Endothelial cell of umbilical vein (primary cell): ENCODE measurements at regions not wholly inside any gene's neighbourhood (a gene's known extent, or its start where the extent isn't known, plus 50 kb on each side); places are given as distances from the start of the nearest gene placed in this dataset.

Source experiments
- BruUV-seq: library from RNA; stranded (reverse); fragments of 400-500 nt; replicated peaks from 2 replicates; lab custom pipeline; 2021; lab: Mats Ljungman, UMichigan
- CTCF ChIA-PET: fragments of 300-600, 350-600 bp; sonication (Branson Sonifier 250); formaldehyde crosslinking; loops from one replicate; lab custom pipeline; 2021; ENCODE audit warnings: antibody characterized with exemption, inconsistent platforms; lab: Charles Lee
- POLR2A ChIA-PET: fragments of 300-600, 350-600 bp; sonication (Branson Sonifier 250); formaldehyde crosslinking; loops from one replicate; lab custom pipeline; 2021; ENCODE audit warnings: antibody characterized with exemption, inconsistent platforms; lab: Charles Lee
- DNase-seq: peaks from one replicate; pipeline ENCODE4 v3.0.0-alpha.2; 2011; ENCODE audit warnings: low read depth, low spot score
- FAIRE-seq: peaks from 2 replicates; lab custom pipeline; 2011; peaks lifted over from hg19 to GRCh38; lab: Jason Lieb, UNC
- H2AFZ ChIP-seq: 2 replicates; pipeline ENCODE4 v1.6.0; 2012; ENCODE audit warnings: low read depth, low read length, control low read depth, inconsistent platforms
- H3K27ac ChIP-seq: 2 replicates; pipeline ENCODE4 v1.5.1; 2011; ENCODE audit warnings: low read depth, mild to moderate bottlenecking, control low read depth, low read length, moderate library complexity; ENCODE audit not compliant: insufficient read depth
- H3K27me3 ChIP-seq, 2 experiments: 2 replicates each; pipeline versions ENCODE4 v1.6.0 to v1.6.1; 2011; ENCODE audit warnings: low read length in 2 of 2, mixed read lengths in 1 of 2; ENCODE audit not compliant: control insufficient read depth in 2 of 2, insufficient read depth in 2 of 2
- H3K36me3 ChIP-seq, 2 experiments: 2 replicates in 1 of 2; 3 replicates in 1 of 2; pipeline ENCODE4 v1.5.1; 2011; ENCODE audit warnings: low read length in 2 of 2, mild to moderate bottlenecking in 1 of 2, moderate library complexity in 1 of 2; ENCODE audit not compliant: control insufficient read depth in 2 of 2, insufficient read depth in 2 of 2; ENCODE audit errors: extremely low read depth in 1 of 2
- H3K4me1 ChIP-seq: 3 replicates; pipeline ENCODE4 v1.5.1; 2011; ENCODE audit warnings: mild to moderate bottlenecking, low read length; ENCODE audit not compliant: control insufficient read depth, insufficient read depth; ENCODE audit errors: extremely low read depth
- H3K4me2 ChIP-seq: 2 replicates; pipeline ENCODE4 v1.6.1; 2011; ENCODE audit warnings: low read length, control low read depth, mixed read lengths; ENCODE audit not compliant: insufficient read depth
- H3K4me3 ChIP-seq, 3 experiments: fragments of 200-600 bp in 1 of 3; sonication (generic), shearing (Covaris generic) in 1 of 3; replicated peaks in 1 of 3; 2 replicates each; pipeline ENCODE4 v1.5.1; 2011 to 2016; ENCODE audit warnings: control low read depth in 3 of 3, low read length in 3 of 3, mild to moderate bottlenecking in 2 of 3, inconsistent platforms in 1 of 3, low read depth in 1 of 3, moderate library complexity in 1 of 3; ENCODE audit not compliant: insufficient read depth in 1 of 3
- H3K79me2 ChIP-seq: 2 replicates; pipeline ENCODE4 v1.6.0; 2012; ENCODE audit warnings: low read length, inconsistent platforms; ENCODE audit not compliant: control insufficient read depth, insufficient read depth
- H3K9ac ChIP-seq: replicated peaks from 2 replicates; pipeline ENCODE3; 2011; ENCODE audit warnings: low read length, control low read depth; ENCODE audit not compliant: insufficient read depth; ENCODE audit errors: extremely low read depth
- H3K9me1 ChIP-seq: replicated peaks from 3 replicates; pipeline ENCODE4 v1.6.0; 2011; ENCODE audit warnings: mild to moderate bottlenecking, low read length; ENCODE audit not compliant: control insufficient read depth, insufficient read depth; ENCODE audit errors: extremely low read depth
- H3K9me3 ChIP-seq: replicated peaks from 2 replicates; pipeline ENCODE4 v1.5.1; 2012; ENCODE audit warnings: low read length, inconsistent platforms; ENCODE audit not compliant: control insufficient read depth, insufficient read depth
- H4K20me1 ChIP-seq: replicated peaks from 2 replicates; pipeline ENCODE3; 2011; ENCODE audit warnings: mild to moderate bottlenecking, low read length; ENCODE audit not compliant: control insufficient read depth, insufficient read depth; ENCODE audit errors: extremely low read depth
- CTCF ChIP-seq, 2 donors: IDR thresholded peaks; 1 replicate in 1 of 2; 2 replicates in 1 of 2; pipeline ENCODE4 v1.5.1; 2011; ENCODE audit warnings: low read length in 2 of 2, mild to moderate bottlenecking in 2 of 2, moderate library complexity in 2 of 2, control low read depth in 1 of 2, inconsistent platforms in 1 of 2, low read depth in 1 of 2; ENCODE audit not compliant: insufficient read depth in 1 of 2; ENCODE audit errors: extremely low read depth in 1 of 2
- EZH2 ChIP-seq: IDR thresholded peaks from 2 replicates; pipeline ENCODE4 v1.6.1; 2012; ENCODE audit warnings: borderline replicate concordance, low read depth, mild to moderate bottlenecking, moderate library complexity, low read length, inconsistent platforms; ENCODE audit not compliant: severe bottlenecking
- FOS ChIP-seq: IDR thresholded peaks from 2 replicates; pipeline ENCODE4 v1.6.1; 2011; ENCODE audit warnings: mild to moderate bottlenecking, low read length, moderate library complexity, borderline replicate concordance; ENCODE audit not compliant: insufficient read depth
- GATA2 ChIP-seq: IDR thresholded peaks from 2 replicates; pipeline ENCODE4 v1.7.0; 2011; ENCODE audit warnings: low read depth, mild to moderate bottlenecking, moderate library complexity, mixed read lengths, low read length; ENCODE audit not compliant: insufficient read length, insufficient read depth
- JUN ChIP-seq: IDR thresholded peaks from 2 replicates; pipeline ENCODE4 v1.6.1; 2011; ENCODE audit warnings: borderline replicate concordance, low read depth; ENCODE audit not compliant: insufficient read length, insufficient read depth
- MAX ChIP-seq: IDR thresholded peaks from 2 replicates; pipeline ENCODE4 v1.6.1; 2011; ENCODE audit not compliant: insufficient read depth, insufficient read length
- MYC ChIP-seq: IDR thresholded peaks from one replicate; pipeline ENCODE4 v1.6.1; 2011; ENCODE audit warnings: mild to moderate bottlenecking, low read depth, low read length
- POLR2A ChIP-seq: IDR thresholded peaks from 2 replicates; pipeline ENCODE4 v1.6.1; 2012; ENCODE audit warnings: low read depth, mild to moderate bottlenecking, control low read depth, low read length
- POLR2AphosphoS5 ChIP-seq: IDR thresholded peaks from 2 replicates; pipeline ENCODE4 v1.6.1; 2012; ENCODE audit warnings: low read depth, mild to moderate bottlenecking, control low read depth, low read length, moderate library complexity; ENCODE audit not compliant: insufficient read depth
- dilution Hi-C: fragments of 300-500 bp; cut with MboI; formaldehyde crosslinking; loops from one replicate; pipeline ENCODE4 v1.15.0; 2019; ENCODE audit warnings: low sequenced_read_pairs; ENCODE audit not compliant: extremely low pct_ligation_motif_present
- intact Hi-C: fragments of 100-400 bp; cut with micrococcal nuclease; formaldehyde crosslinking; loops from one replicate; pipeline ENCODE4 v1.10.0; 2022

DNA sequence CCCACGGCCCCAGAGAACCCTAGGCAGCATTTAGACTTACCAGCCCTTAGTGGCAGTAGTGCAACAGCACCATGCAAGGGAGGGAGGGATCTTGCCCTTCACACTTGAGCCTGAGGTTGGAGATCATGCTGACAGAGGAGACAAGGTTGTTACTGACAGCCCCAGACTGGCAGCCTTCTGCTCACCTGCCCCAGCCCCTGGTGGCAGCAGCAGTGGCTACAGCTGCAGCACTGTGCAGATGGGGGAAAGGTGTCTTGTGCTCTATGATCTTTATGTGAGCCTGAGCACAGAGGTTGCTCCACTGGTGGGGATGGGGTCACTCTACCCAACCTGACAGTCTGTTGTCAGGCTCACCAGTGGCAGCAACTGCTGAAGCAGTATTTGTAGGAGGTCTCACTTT is 501.2 kb upstream of the LRRTM4 start:
- intact Hi-C loops, result no loop called here
- Histone ChIP-seq H3K9ac (no peak overlapping the region), H3K27ac (no peak overlapping the region), H2AFZ (no peak overlapping the region), H3K4me1 (no peaks in the 10 kb centered on the region), H3K9me1 (no peaks in the 10 kb centered on the region), H3K36me3 (no peaks in the 10 kb centered on the region), H3K4me3 (no peak overlapping the region), H3K79me2 (no peaks in the 10 kb centered on the region), H4K20me1 (no peaks in the 10 kb centered on the region), H3K9me3 (peaks cover 9% of the 10 kb centered on the region), H3K4me2 (no peak overlapping the region), H3K27me3 (no peaks in the 10 kb centered on the region)
- CTCF ChIA-PET, result no interaction called here
- dilution Hi-C loops, result no loop called here
- TF ChIP-seq MYC (no peak), FOS (no peak), CTCF (IDR thresholded peaks at IDR 0.05; ENCODE audit: extremely low read depth in 1 of 2, insufficient read depth in 1 of 2, low read depth in 1 of 2, low read length in 2 of 2) (no peak), EZH2 (no peak), POLR2A (no peak), JUN (no peak), GATA2 (no peak)
- no TSS peak for BruUV-seq
- POLR2A ChIA-PET, result no interaction called here
- no peak for FAIRE-seq
- no peak for DNase-seq

- BruUV-seq, result no TSS peak
- Histone ChIP-seq H3K27me3 (no peaks in the 10 kb centered on the region), H3K79me2 (no peaks in the 10 kb centered on the region), H3K36me3 (no peaks in the 10 kb centered on the region), H3K4me1 (no peaks in the 10 kb centered on the region), H3K4me3 (no peak overlapping the region), H3K27ac (no peak overlapping the region), H3K4me2 (no peak overlapping the region), H4K20me1 (no peaks in the 10 kb centered on the region), H3K9me1 (no peaks in the 10 kb centered on the region), H2AFZ (no peak overlapping the region), H3K9ac (no peak overlapping the region), H3K9me3 (peaks cover 9% of the 10 kb centered on the region)
- TF ChIP-seq GATA2, result no peak
- TF ChIP-seq JUN, result no peak
- TF ChIP-seq MAX, result no peak
- no peak for TF ChIP-seq POLR2A
- no peak for TF ChIP-seq POLR2AphosphoS5
- TF ChIP-seq MYC, result no peak
- TF ChIP-seq CTCF (IDR thresholded peaks at IDR 0.05; ENCODE audit: extremely low read depth in 1 of 2, insufficient read depth in 1 of 2, low read depth in 1 of 2, low read length in 2 of 2), result no peak
- no peak for TF ChIP-seq EZH2
- no peak for TF ChIP-seq FOS
- no peak for DNase-seq
- ChIA-PET POLR2A (no interaction called here), CTCF (no interaction called here)
- dilution Hi-C loops (no loop called here), intact Hi-C loops (no loop called here)
- no peak for FAIRE-seq
Observed at GRCh38 chr2:78024996-78025395, 502.8 kb upstream of the LRRTM4 start.
